ENCODE measurements at regions not wholly inside any gene's neighbourhood (a gene's known extent, or its start where the extent isn't known, plus 50 kb on each side); places are given as distances from the start of the nearest gene placed in this dataset.

DNA sequence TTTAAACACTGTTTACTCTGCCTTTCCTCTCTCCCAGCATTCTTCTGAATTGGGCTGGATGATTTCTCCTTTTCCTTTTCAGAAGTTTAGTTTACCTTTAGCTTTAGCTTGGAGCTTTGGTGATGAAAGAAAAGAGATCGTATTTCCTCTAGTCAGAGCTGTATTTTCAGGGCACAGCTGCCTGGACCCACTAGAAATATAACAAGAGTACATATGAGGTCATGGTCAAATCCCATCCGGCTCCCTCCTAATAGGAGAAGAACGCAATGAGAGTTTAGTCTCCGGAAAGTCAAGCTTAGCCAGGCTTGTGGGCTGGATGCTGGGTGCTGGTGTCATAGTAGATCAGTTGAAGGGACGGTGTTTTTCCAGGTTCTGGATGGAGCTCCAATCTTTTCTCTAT lies 177.1 kb upstream of the PFN2 start:
- TF ChIP-seq CTCF (conservative IDR thresholded peaks at IDR 0.05) (no peak), ZFX (IDR thresholded peaks at IDR 0.05) (no peak)

Data from C4-2B (cell line).